BE2C (cell line): ENCODE measurements at regions not wholly inside any gene's neighbourhood (a gene's known extent, or its start where the extent isn't known, plus 50 kb on each side); places are given as distances from the start of the nearest gene placed in this dataset.

ENCODE experiments used
- DNase-seq: peaks from one replicate; pipeline ENCODE4 v3.0.0-alpha.2; 2020
- H3K27me3 ChIP-seq: fragments of 250-450 bp; sonication (Bioruptor Pico); 2 replicates; pipeline ENCODE4 v1.5.1; 2020; ENCODE audit warnings: mild to moderate bottlenecking
- H3K36me3 ChIP-seq: fragments of 250-450 bp; sonication (Bioruptor Pico); 2 replicates; pipeline ENCODE4 v1.5.1; 2020; ENCODE audit warnings: mild to moderate bottlenecking
- H3K4me1 ChIP-seq: fragments of 250-450 bp; sonication (Bioruptor Pico); 2 replicates; pipeline ENCODE4 v1.5.1; 2020
- H3K4me3 ChIP-seq: 2 replicates; pipeline ENCODE4 v1.5.1; 2011; ENCODE audit warnings: low read depth, low read length
- H3K9me3 ChIP-seq: fragments of 250-450 bp; sonication (Bioruptor Pico); 2 replicates; pipeline ENCODE4 v1.5.1; 2020
- TF ChIP-seq, protein P1 (sequence below): IDR thresholded peaks from 2 replicates; pipeline ENCODE4 v1.5.1; 2012; ENCODE audit warnings: mild to moderate bottlenecking, low read depth, low read length

- Histone ChIP-seq H3K27me3 (no peaks in the 10 kb centered on the region), H3K36me3 (no peaks in the 10 kb centered on the region), H3K4me1 (peaks cover 9% of the 10 kb centered on the region), H3K4me3 (no peak overlapping the region), H3K9me3 (no peaks in the 10 kb centered on the region)
- TF ChIP-seq, protein P1, sequence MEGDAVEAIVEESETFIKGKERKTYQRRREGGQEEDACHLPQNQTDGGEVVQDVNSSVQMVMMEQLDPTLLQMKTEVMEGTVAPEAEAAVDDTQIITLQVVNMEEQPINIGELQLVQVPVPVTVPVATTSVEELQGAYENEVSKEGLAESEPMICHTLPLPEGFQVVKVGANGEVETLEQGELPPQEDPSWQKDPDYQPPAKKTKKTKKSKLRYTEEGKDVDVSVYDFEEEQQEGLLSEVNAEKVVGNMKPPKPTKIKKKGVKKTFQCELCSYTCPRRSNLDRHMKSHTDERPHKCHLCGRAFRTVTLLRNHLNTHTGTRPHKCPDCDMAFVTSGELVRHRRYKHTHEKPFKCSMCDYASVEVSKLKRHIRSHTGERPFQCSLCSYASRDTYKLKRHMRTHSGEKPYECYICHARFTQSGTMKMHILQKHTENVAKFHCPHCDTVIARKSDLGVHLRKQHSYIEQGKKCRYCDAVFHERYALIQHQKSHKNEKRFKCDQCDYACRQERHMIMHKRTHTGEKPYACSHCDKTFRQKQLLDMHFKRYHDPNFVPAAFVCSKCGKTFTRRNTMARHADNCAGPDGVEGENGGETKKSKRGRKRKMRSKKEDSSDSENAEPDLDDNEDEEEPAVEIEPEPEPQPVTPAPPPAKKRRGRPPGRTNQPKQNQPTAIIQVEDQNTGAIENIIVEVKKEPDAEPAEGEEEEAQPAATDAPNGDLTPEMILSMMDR, result no peak
- DNase-seq, result no peak
These were observed 249.3 kb downstream of the REEP3 start for GRCh38 chr10:63770523-63770922.

- TF ChIP-seq, protein P1, result no peak
- no peaks in the 10 kb centered on the region; the same call in 1 of the 2 replicates for H3K9me3 ChIP-seq
- H3K4me1 ChIP-seq, result peaks cover 7% of the 10 kb centered on the region
- H3K27me3 ChIP-seq, result no peaks in the 10 kb centered on the region
- no peak overlapping the region for H3K4me3 ChIP-seq
- no peak for DNase-seq
- no peaks in the 10 kb centered on the region for H3K36me3 ChIP-seq
These were observed 251.3 kb downstream of the REEP3 start for GRCh38 chr10:63772491-63772890.

DNA sequence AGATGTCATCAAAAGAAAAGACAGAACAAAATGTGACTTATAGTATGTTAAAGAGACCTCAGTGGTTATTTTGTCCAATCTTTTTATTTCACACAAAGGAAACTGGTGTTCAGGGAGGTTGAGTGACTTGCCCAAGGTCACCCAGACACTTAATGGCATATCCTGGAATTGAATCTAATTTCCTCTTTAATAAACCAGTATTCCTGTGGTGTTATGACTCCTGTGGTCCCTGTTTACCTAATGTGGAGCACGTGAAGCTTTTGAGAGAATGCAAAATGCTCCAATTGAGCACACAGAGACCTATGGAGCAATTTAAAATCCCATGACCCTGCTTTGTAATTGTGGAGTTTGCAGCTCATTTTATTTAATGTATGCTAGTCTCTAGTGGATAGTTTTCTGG lies 251.9 kb downstream of the REEP3 start:
- Histone ChIP-seq H3K27me3 (no peaks in the 10 kb centered on the region), H3K9me3 (no peaks in the 10 kb centered on the region; the same call in 1 of the 2 replicates), H3K4me3 (no peak overlapping the region), H3K36me3 (no peaks in the 10 kb centered on the region), H3K4me1 (peaks cover 7% of the 10 kb centered on the region)
- DNase-seq, result no peak
- TF ChIP-seq, protein P1, result no peak

DNA sequence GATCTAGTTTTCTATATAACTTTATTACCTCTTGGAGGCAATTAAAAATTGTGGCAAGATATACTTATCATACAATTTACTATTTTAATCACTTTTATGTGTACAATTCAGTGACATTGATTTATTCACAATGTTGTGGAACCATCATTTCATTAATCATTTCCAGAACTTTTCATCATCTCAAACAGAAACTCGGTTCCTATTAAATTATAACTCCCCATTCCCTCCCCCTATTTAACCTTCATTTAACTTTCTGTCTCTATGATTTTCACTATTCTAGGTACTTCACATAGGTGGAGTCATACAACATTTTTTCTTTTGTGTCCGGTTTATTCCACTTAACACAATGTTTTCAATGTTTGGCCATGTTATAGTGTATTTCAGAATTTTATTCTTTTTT lies 252.8 kb downstream of the REEP3 start:
- Histone ChIP-seq H3K27me3 (no peaks in the 10 kb centered on the region), H3K4me1 (peaks cover 7% of the 10 kb centered on the region), H3K4me3 (no peak overlapping the region), H3K36me3 (no peaks in the 10 kb centered on the region), H3K9me3 (no peaks in the 10 kb centered on the region; the same call in 1 of the 2 replicates)
- DNase-seq, result no peak
- TF ChIP-seq, protein P1, result no peak

- H3K36me3 ChIP-seq, result no peaks in the 10 kb centered on the region
- peaks cover 10% of the 10 kb centered on the region for H3K4me1 ChIP-seq
- H3K9me3 ChIP-seq, result no peaks in the 10 kb centered on the region; the same call in 1 of the 2 replicates
- no peak for DNase-seq
- no peaks in the 10 kb centered on the region for H3K27me3 ChIP-seq
- no peak overlapping the region for H3K4me3 ChIP-seq
- TF ChIP-seq, protein P1, result no peak
These were observed 258.9 kb downstream of the REEP3 start for GRCh38 chr10:63780101-63780500.

GRCh38 chr10:63781226-63781625 lies 260.0 kb downstream of the REEP3 start:
- Histone ChIP-seq H3K4me3 (no peak overlapping the region), H3K9me3 (no peaks in the 10 kb centered on the region; the same call in 1 of the 2 replicates), H3K27me3 (no peaks in the 10 kb centered on the region), H3K4me1 (peaks cover 12% of the 10 kb centered on the region), H3K36me3 (no peaks in the 10 kb centered on the region)
- TF ChIP-seq, protein P1, result no peak
- no peak for DNase-seq
